H1 (cell line): ENCODE measurements at regions not wholly inside any gene's neighbourhood (a gene's known extent, or its start where the extent isn't known, plus 50 kb on each side); places are given as distances from the start of the nearest gene placed in this dataset.

Source experiments
- CTCF ChIA-PET: fragments of 300-600 bp; sonication (Branson Sonifier 250); formaldehyde crosslinking; loops from one replicate; lab custom pipeline; 2021; ENCODE audit not compliant: partially characterized antibody; lab: Charles Lee
- POLR2A ChIA-PET: fragments of 300-600 bp; sonication (Branson Sonifier 250); formaldehyde crosslinking; loops from one replicate; lab custom pipeline; 2021; ENCODE audit warnings: inconsistent platforms; ENCODE audit not compliant: partially characterized antibody; lab: Charles Lee
- DNase-seq, 2 experiments: peaks; one replicate each; pipeline versions ENCODE4 v3.0.0 to v3.0.0-alpha.2; 2010 to 2022; ENCODE audit warnings: low spot score in 2 of 2, low read depth in 1 of 2, mixed read lengths in 1 of 2
- FAIRE-seq: peaks from 2 replicates; lab custom pipeline; 2011; peaks lifted over from hg19 to GRCh38; lab: Jason Lieb, UNC
- H2AFZ ChIP-seq: 2 replicates; pipeline ENCODE4 v1.8.1; 2012; ENCODE audit warnings: low read length, inconsistent platforms
- H2AK5ac ChIP-seq: 2 replicates; pipeline ENCODE4 v1.6.1; 2013; ENCODE audit warnings: low read depth, low read length
- H2BK120ac ChIP-seq: replicated peaks from 2 replicates; pipeline ENCODE3; 2013; ENCODE audit warnings: low read depth, low read length, inconsistent platforms
- H2BK12ac ChIP-seq: 2 replicates; pipeline ENCODE4 v1.6.1; 2013; ENCODE audit warnings: low read depth, low read length
- H2BK15ac ChIP-seq: 2 replicates; pipeline ENCODE4 v1.6.1; 2013; ENCODE audit warnings: low read length
- H2BK20ac ChIP-seq: 2 replicates; pipeline ENCODE4 v1.6.1; 2013; ENCODE audit warnings: low read length
- H2BK5ac ChIP-seq: 2 replicates; pipeline ENCODE4 v1.6.1; 2013; ENCODE audit warnings: low read depth, low read length
- H3K14ac ChIP-seq: 2 replicates; pipeline ENCODE4 v1.6.1; 2013; ENCODE audit warnings: inconsistent platforms; ENCODE audit not compliant: insufficient read length
- H3K18ac ChIP-seq: 2 replicates; pipeline ENCODE4 v1.6.1; 2013; ENCODE audit warnings: low read length; ENCODE audit errors: extremely low read depth
- H3K23ac ChIP-seq: 2 replicates; pipeline ENCODE4 v1.6.1; 2013; ENCODE audit warnings: inconsistent platforms; ENCODE audit not compliant: insufficient read length
- H3K23me2 ChIP-seq: 2 replicates; pipeline ENCODE4 v1.6.1; 2013; ENCODE audit warnings: low read depth, low read length
- H3K27ac ChIP-seq: 2 replicates; pipeline ENCODE4 v1.6.1; 2011; ENCODE audit warnings: low read depth, low read length, inconsistent platforms
- H3K27me3 ChIP-seq, 4 experiments: replicated peaks in 1 of 4; 1 replicate in 1 of 4; 2 replicates in 3 of 4; pipeline versions ENCODE4 v1.6.1 to v1.8.1; 2011 to 2013; ENCODE audit warnings: low read length in 3 of 4, mild to moderate bottlenecking in 3 of 4, inconsistent platforms in 2 of 4, mixed read lengths in 2 of 4, moderate library complexity in 1 of 4; ENCODE audit not compliant: control insufficient read depth in 3 of 4, insufficient read depth in 3 of 4; ENCODE audit errors: extremely low read depth in 1 of 4
- H3K36me3 ChIP-seq, 4 experiments: 2 replicates each; pipeline versions ENCODE4 v1.6.1 to v1.8.1; 2011 to 2013; ENCODE audit warnings: mild to moderate bottlenecking in 4 of 4, low read length in 3 of 4, moderate library complexity in 2 of 4, control low read depth in 1 of 4, inconsistent platforms in 1 of 4; ENCODE audit not compliant: insufficient read depth in 4 of 4, control insufficient read depth in 2 of 4
- H3K4ac ChIP-seq: replicated peaks from 2 replicates; pipeline ENCODE3; 2013; ENCODE audit warnings: low read length, low read depth, mixed read lengths, inconsistent platforms; ENCODE audit not compliant: insufficient read length
- H3K4me1 ChIP-seq, 4 experiments: replicated peaks in 1 of 4; 1 replicate in 1 of 4; 2 replicates in 3 of 4; pipeline versions ENCODE4 v1.6.1 to v1.8.1; 2011 to 2013; ENCODE audit warnings: low read length in 3 of 4, inconsistent platforms in 2 of 4, mixed read lengths in 1 of 4; ENCODE audit not compliant: insufficient read depth in 4 of 4, control insufficient read depth in 3 of 4
- H3K4me2 ChIP-seq, 2 experiments: 2 replicates each; pipeline versions ENCODE4 v1.6.1 to v1.8.1; 2011 to 2013; ENCODE audit warnings: low read depth in 2 of 2, low read length in 2 of 2, control low read depth in 1 of 2, inconsistent platforms in 1 of 2, mild to moderate bottlenecking in 1 of 2; ENCODE audit not compliant: insufficient read depth in 1 of 2
- H3K4me3 ChIP-seq, 4 experiments: fragments of 200-600, 300-600 bp in 1 of 4; sonication (generic), shearing (Covaris generic), sonication (Bioruptor Twin) in 1 of 4; 2 replicates each; pipeline versions ENCODE4 v1.5.1 to v1.8.1; 2011 to 2016; ENCODE audit warnings: low read length in 4 of 4, low read depth in 3 of 4, control low read depth in 2 of 4, inconsistent platforms in 2 of 4, mild to moderate bottlenecking in 2 of 4, mixed read lengths in 1 of 4, moderate library complexity in 1 of 4; ENCODE audit not compliant: insufficient read depth in 2 of 4; ENCODE audit errors: extremely low read depth in 1 of 4
- H3K56ac ChIP-seq: replicated peaks from 2 replicates; pipeline ENCODE3; 2013; ENCODE audit warnings: low read depth, mild to moderate bottlenecking, mixed read lengths, low read length, inconsistent platforms; ENCODE audit not compliant: insufficient read length
- H3K79me1 ChIP-seq: 2 replicates; pipeline ENCODE4 v1.6.1; 2013; ENCODE audit warnings: low read depth, low read length, control low read depth
- H3K79me2 ChIP-seq, 2 experiments: 2 replicates each; pipeline versions ENCODE4 v1.6.1 to v1.8.1; 2012 to 2013; ENCODE audit warnings: low read length in 2 of 2, mild to moderate bottlenecking in 2 of 2, inconsistent platforms in 1 of 2; ENCODE audit not compliant: insufficient read depth in 2 of 2, control insufficient read depth in 1 of 2
- H3K9ac ChIP-seq, 4 experiments: replicated peaks in 1 of 4; 1 replicate in 1 of 4; 2 replicates in 3 of 4; pipeline versions ENCODE4 v1.6.1 to v1.8.1; 2011 to 2013; ENCODE audit warnings: low read depth in 3 of 4, low read length in 3 of 4, control low read depth in 2 of 4, mild to moderate bottlenecking in 2 of 4, moderate library complexity in 2 of 4, inconsistent platforms in 1 of 4; ENCODE audit errors: extremely low read depth in 1 of 4
- H3K9me3 ChIP-seq, 2 experiments: 2 replicates each; pipeline versions ENCODE4 v1.6.1 to v1.8.1; 2012 to 2013; ENCODE audit warnings: mild to moderate bottlenecking in 2 of 2, moderate library complexity in 2 of 2, control low read depth in 1 of 2, inconsistent platforms in 1 of 2, low read depth in 1 of 2, low read length in 1 of 2, mixed read lengths in 1 of 2; ENCODE audit not compliant: insufficient read depth in 2 of 2
- H4K20me1 ChIP-seq, 2 experiments: replicated peaks in 1 of 2; 2 replicates each; pipeline versions ENCODE3 to v1.8.1; 2011 to 2013; ENCODE audit warnings: inconsistent platforms in 2 of 2, low read length in 2 of 2, mild to moderate bottlenecking in 1 of 2; ENCODE audit not compliant: insufficient read depth in 2 of 2, control insufficient read depth in 1 of 2
- H4K5ac ChIP-seq: 2 replicates; pipeline ENCODE4 v1.6.1; 2013; ENCODE audit warnings: low read length, low read depth, mixed read lengths, inconsistent platforms; ENCODE audit not compliant: insufficient read length
- H4K8ac ChIP-seq: 2 replicates; pipeline ENCODE4 v1.8.0; 2013; ENCODE audit warnings: mild to moderate bottlenecking, moderate library complexity, low read length, inconsistent platforms; ENCODE audit not compliant: insufficient read depth; ENCODE audit errors: extremely low read depth
- H4K91ac ChIP-seq: replicated peaks from 2 replicates; pipeline ENCODE3; 2013; ENCODE audit warnings: low read length, mixed read lengths, inconsistent platforms; ENCODE audit not compliant: insufficient read length
- ATF2 ChIP-seq: IDR thresholded peaks from 2 replicates; pipeline ENCODE4 v1.6.1; 2012; ENCODE audit warnings: low read length, inconsistent platforms
- CTCF ChIP-seq, 3 experiments: IDR thresholded peaks; 1 replicate in 2 of 3; 2 replicates in 1 of 3; pipeline versions ENCODE4 v1.5.1 to v1.6.1; 2011; ENCODE audit warnings: low read length in 3 of 3, mild to moderate bottlenecking in 3 of 3, inconsistent platforms in 2 of 3, low read depth in 1 of 3, moderate library complexity in 1 of 3; ENCODE audit not compliant: insufficient read depth in 1 of 3; ENCODE audit errors: control extremely low read depth in 1 of 3
- RAD21 ChIP-seq, 2 experiments: IDR thresholded peaks in 1 of 2; conservative IDR thresholded peaks in 1 of 2; 2 replicates each; pipeline ENCODE4 v1.6.1; 2011; ENCODE audit warnings: low read depth in 2 of 2, low read length in 2 of 2, improper control_type of control experiment in 1 of 2, inconsistent platforms in 1 of 2, mild to moderate bottlenecking in 1 of 2, moderate library complexity in 1 of 2
- WGBS, 2 experiments: shearing (Covaris generic) in 1 of 2; methylation state at CpG; one replicate each; pipeline versions ENCODE4 v1.1.6 to v1.1.7; 2013 to 2015; ENCODE audit warnings: low lambda C conversion rate in 2 of 2, mixed read lengths in 2 of 2, inconsistent platforms in 1 of 2, low coverage in 1 of 2, missing lambda C conversion rate in 1 of 2; ENCODE audit not compliant: insufficient replicate concordance in 2 of 2, insufficient coverage in 1 of 2, insufficient read length in 1 of 2; ENCODE audit errors: extremely low coverage in 1 of 2, missing lambda C conversion rate in 1 of 2; 5-methylcytosine and 5-hydroxymethylcytosine counted together

GRCh38 chr11:133619973-133620372, 87.7 kb upstream of the OPCML start:
- H3K79me2 ChIP-seq, result no peaks in the 10 kb centered on the region
- ChIA-PET CTCF (interaction anchor here (0.6 to 7.4 kb wide), 38 partner anchors 12 to 536 kb away, joined by 3 to 65 read pairs (median 4); no protein-coding TSS in a partner anchor), POLR2A (no interaction called here)
- H2BK15ac ChIP-seq, result no peak overlapping the region
- DNase-seq (peak in 1 of 2 experiments; percentile 23), FAIRE-seq (no peak)
- no peak overlapping the region for H2BK120ac ChIP-seq
- H2BK5ac ChIP-seq, result no peak overlapping the region
- no peaks in the 10 kb centered on the region for H3K79me1 ChIP-seq
- no peak overlapping the region for H3K14ac ChIP-seq
- no peaks in the 10 kb centered on the region for H3K36me3 ChIP-seq
- H4K5ac ChIP-seq, result no peak overlapping the region
- no peak overlapping the region for H2AK5ac ChIP-seq
- H3K9ac ChIP-seq, result no peak overlapping the region
- H4K8ac ChIP-seq, result no peak overlapping the region
- H3K18ac ChIP-seq, result no peak overlapping the region
- no peak overlapping the region for H3K4ac ChIP-seq
- H3K56ac ChIP-seq, result no peak overlapping the region
- no peak overlapping the region for H2BK12ac ChIP-seq
- no peaks in the 10 kb centered on the region for H4K20me1 ChIP-seq
- H3K23ac ChIP-seq, result no peak overlapping the region
- H3K9me3 ChIP-seq, result no peaks in the 10 kb centered on the region
- H3K4me3 ChIP-seq, result no peak overlapping the region
- no peak overlapping the region for H3K27ac ChIP-seq
- H2BK20ac ChIP-seq, result no peak overlapping the region
- no peak overlapping the region for H4K91ac ChIP-seq
- peaks cover 0 to 5% (median 0%) of the 10 kb centered on the region in 4 experiments; a peak in 1 of 7 replicates for H3K4me1 ChIP-seq
- peak; percentile 27 to 50; a peak in 3 of 4 replicates for TF ChIP-seq RAD21 (IDR thresholded peaks at IDR 0.05 in 1 of 2, conservative IDR thresholded peaks at IDR 0.05 in 1 of 2; ENCODE audit: low read depth in 2 of 2, low read length in 2 of 2)
- TF ChIP-seq ATF2, result no peak
- TF ChIP-seq CTCF (IDR thresholded peaks at IDR 0.05; ENCODE audit: control extremely low read depth in 1 of 3, insufficient read depth in 1 of 3, low read depth in 1 of 3, low read length in 3 of 3), result peak in 2 of 3 experiments; percentile 15 to 20; a peak in 2 of 4 replicates
- TF ChIP-seq, all 59 proteins: peak for 2
- 93% methylated on average over 2 of the region's 2 CpGs; no CpG with 5 or more reads in 1 of the 2 experiments for WGBS, 2 experiments
- Histone ChIP-seq H3K4me2 (no peak overlapping the region), H3K27me3 (no peaks in the 10 kb centered on the region), H3K23me2 (no peaks in the 10 kb centered on the region), H2AFZ (no peak overlapping the region)
